ENCODE measurements at regions not wholly inside any gene's neighbourhood (a gene's known extent, or its start where the extent isn't known, plus 50 kb on each side); places are given as distances from the start of the nearest gene placed in this dataset.

DNA sequence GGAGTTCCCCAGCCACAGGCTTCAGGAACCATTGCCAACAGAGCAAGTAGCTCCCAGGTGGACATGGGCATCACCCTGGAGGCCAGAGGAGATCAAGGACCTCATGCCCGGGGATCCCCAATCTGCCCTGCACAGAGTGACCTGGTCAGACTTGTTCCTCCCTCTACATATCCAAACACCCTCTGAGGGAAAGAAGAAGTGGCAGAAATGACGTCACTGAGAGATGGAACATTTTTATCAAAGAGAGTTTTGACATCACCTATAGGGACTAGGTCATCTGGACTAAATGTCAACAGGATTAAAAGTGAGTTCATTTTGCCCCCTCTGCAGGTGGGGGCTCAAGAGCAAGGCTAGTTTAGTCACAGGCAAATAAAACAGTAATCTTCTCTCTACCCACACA, 273.7 kb downstream of the SKAP2 start:
- H3K27me3 ChIP-seq = no peaks in the 10 kb centered on the region
- H3K4me1 ChIP-seq = no peaks in the 10 kb centered on the region
- TF ChIP-seq POLR2AphosphoS5 (IDR thresholded peaks at IDR 0.05; ENCODE audit: insufficient read depth in 1 of 2, low read depth in 1 of 2) = no peak
- no peak for TF ChIP-seq POLR2A (IDR thresholded peaks at IDR 0.05)
- TF ChIP-seq, protein P1, sequence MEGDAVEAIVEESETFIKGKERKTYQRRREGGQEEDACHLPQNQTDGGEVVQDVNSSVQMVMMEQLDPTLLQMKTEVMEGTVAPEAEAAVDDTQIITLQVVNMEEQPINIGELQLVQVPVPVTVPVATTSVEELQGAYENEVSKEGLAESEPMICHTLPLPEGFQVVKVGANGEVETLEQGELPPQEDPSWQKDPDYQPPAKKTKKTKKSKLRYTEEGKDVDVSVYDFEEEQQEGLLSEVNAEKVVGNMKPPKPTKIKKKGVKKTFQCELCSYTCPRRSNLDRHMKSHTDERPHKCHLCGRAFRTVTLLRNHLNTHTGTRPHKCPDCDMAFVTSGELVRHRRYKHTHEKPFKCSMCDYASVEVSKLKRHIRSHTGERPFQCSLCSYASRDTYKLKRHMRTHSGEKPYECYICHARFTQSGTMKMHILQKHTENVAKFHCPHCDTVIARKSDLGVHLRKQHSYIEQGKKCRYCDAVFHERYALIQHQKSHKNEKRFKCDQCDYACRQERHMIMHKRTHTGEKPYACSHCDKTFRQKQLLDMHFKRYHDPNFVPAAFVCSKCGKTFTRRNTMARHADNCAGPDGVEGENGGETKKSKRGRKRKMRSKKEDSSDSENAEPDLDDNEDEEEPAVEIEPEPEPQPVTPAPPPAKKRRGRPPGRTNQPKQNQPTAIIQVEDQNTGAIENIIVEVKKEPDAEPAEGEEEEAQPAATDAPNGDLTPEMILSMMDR (IDR thresholded peaks at IDR 0.05) = no peak
- H3K36me3 ChIP-seq = no peaks in the 10 kb centered on the region
- H3K9me3 ChIP-seq = no peaks in the 10 kb centered on the region
- intact Hi-C loops (cut with DNase I) = no loop called here
- H3K4me3 ChIP-seq = no peak overlapping the region
- DNase-seq (ENCODE audit: extremely low spot score in 2 of 2) = peak in 1 of 2 donors; percentile 62
- H3K27ac ChIP-seq = no peak overlapping the region

GRCh38 chr7:26592011-26592410, 272.4 kb downstream of the SKAP2 start:
- no peak overlapping the region for H3K27ac ChIP-seq
- TF ChIP-seq, protein P1 (IDR thresholded peaks at IDR 0.05) = no peak
- TF ChIP-seq POLR2AphosphoS5 (IDR thresholded peaks at IDR 0.05; ENCODE audit: insufficient read depth in 1 of 2, low read depth in 1 of 2) (no peak), POLR2A (IDR thresholded peaks at IDR 0.05) (no peak)
- no peaks in the 10 kb centered on the region for H3K9me3 ChIP-seq
- DNase-seq (ENCODE audit: extremely low spot score in 2 of 2) = peak in 1 of 2 donors; percentile 37
- H3K4me3 ChIP-seq = no peak overlapping the region
- intact Hi-C loops (cut with DNase I) = no loop called here
- H3K36me3 ChIP-seq = no peaks in the 10 kb centered on the region
- H3K4me1 ChIP-seq = no peaks in the 10 kb centered on the region
- no peaks in the 10 kb centered on the region for H3K27me3 ChIP-seq

DNA sequence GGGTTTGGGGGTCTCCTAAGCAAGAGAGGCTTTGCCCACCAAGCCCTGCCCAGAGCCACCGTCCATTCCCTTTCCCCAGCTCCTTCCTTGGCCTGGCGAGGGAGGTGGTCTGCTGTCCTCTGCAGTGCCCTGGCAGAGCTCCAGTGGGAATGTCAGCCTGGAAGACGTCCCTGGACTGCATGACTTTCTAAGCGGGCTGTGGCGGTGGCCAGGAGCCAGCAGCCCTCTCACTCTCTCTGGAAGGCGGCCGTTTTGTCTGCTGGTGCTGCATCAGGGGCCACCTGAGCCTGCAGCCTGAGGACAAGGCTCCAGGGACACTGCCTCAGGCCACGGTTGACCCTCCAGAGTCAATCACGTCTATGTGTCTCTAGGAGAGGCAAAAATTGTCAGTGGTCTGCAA, 271.0 kb downstream of the SKAP2 start:
- no peak overlapping the region for H3K27ac ChIP-seq

DNA sequence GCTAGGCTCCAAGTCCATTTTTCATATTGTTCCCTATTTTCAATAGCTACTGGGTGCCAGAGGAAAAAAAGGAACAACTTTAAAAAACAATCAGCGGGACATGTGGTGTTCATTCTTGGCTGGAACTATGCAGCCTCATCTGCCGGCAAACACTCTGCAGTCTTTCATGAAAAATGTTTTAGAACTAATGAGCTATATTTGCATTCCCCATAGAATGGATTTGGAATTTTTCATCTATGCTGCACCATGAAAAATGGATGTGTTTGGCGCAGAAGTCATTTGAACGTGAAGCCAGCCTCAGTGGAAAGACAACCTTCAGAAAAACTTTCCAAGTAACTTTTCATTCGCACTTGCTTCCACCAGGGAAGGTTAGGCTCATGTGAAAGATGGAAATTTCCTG, 270.5 kb downstream of the SKAP2 start:
- TF ChIP-seq, protein P1 (IDR thresholded peaks at IDR 0.05) = no peak
- no peak for TF ChIP-seq POLR2A (IDR thresholded peaks at IDR 0.05)
- TF ChIP-seq POLR2AphosphoS5 (IDR thresholded peaks at IDR 0.05; ENCODE audit: insufficient read depth in 1 of 2, low read depth in 1 of 2) = no peak
- intact Hi-C loops (cut with DNase I) = no loop called here
- H3K27ac ChIP-seq = no peak overlapping the region

More for the DNA sequence above, 271.0 kb downstream of the SKAP2 start:
- no peaks in the 10 kb centered on the region for H3K27me3 ChIP-seq
- TF ChIP-seq, protein P1 (IDR thresholded peaks at IDR 0.05) = no peak
- TF ChIP-seq POLR2AphosphoS5 (IDR thresholded peaks at IDR 0.05; ENCODE audit: insufficient read depth in 1 of 2, low read depth in 1 of 2) (no peak), POLR2A (IDR thresholded peaks at IDR 0.05) (no peak)
- no peak overlapping the region for H3K4me3 ChIP-seq
- no peaks in the 10 kb centered on the region for H3K4me1 ChIP-seq
- intact Hi-C loops (cut with DNase I) = no loop called here
- H3K9me3 ChIP-seq = no peaks in the 10 kb centered on the region
- H3K36me3 ChIP-seq = no peaks in the 10 kb centered on the region
- peak in 1 of 2 donors; percentile 76 for DNase-seq (ENCODE audit: extremely low spot score in 2 of 2)

GRCh38 chr7:26594553-26594952, 269.8 kb downstream of the SKAP2 start:
- no peaks in the 10 kb centered on the region for H3K27me3 ChIP-seq
- no peaks in the 10 kb centered on the region for H3K9me3 ChIP-seq
- peak in 1 of 2 donors; percentile 25 for DNase-seq (ENCODE audit: extremely low spot score in 2 of 2)
- TF ChIP-seq POLR2AphosphoS5 (IDR thresholded peaks at IDR 0.05; ENCODE audit: insufficient read depth in 1 of 2, low read depth in 1 of 2) = no peak
- TF ChIP-seq, protein P1 (IDR thresholded peaks at IDR 0.05) = no peak
- no peak for TF ChIP-seq POLR2A (IDR thresholded peaks at IDR 0.05)
- no peak overlapping the region for H3K4me3 ChIP-seq
- no peaks in the 10 kb centered on the region for H3K36me3 ChIP-seq
- intact Hi-C loops (cut with DNase I) = no loop called here
- no peaks in the 10 kb centered on the region for H3K4me1 ChIP-seq
- H3K27ac ChIP-seq = no peak overlapping the region

More for the DNA sequence above, 270.5 kb downstream of the SKAP2 start:
- DNase-seq (ENCODE audit: extremely low spot score in 2 of 2) = no peak
- H3K27me3 ChIP-seq = no peaks in the 10 kb centered on the region
- no peaks in the 10 kb centered on the region for H3K4me1 ChIP-seq
- no peak overlapping the region for H3K4me3 ChIP-seq
- H3K9me3 ChIP-seq = no peaks in the 10 kb centered on the region
- H3K36me3 ChIP-seq = no peaks in the 10 kb centered on the region

Measured in vagina (tissue), 2 donors.